C4-2B (cell line): ENCODE measurements at regions not wholly inside any gene's neighbourhood (a gene's known extent, or its start where the extent isn't known, plus 50 kb on each side); places are given as distances from the start of the nearest gene placed in this dataset.
A peak's percentile ranks its signal among the peaks of the same experiment; 100 is the strongest.
"Not testable (repeated sequence)": the region's sequence is repeated elsewhere in the genome, so short reads cannot be mapped to it uniquely, and the experiment has no call there.

ENCODE experiments used
- H3K27ac ChIP-seq: fragments of 450-650 bp; 2 replicates; pipeline ENCODE4 v1.5.1; 2017
- CTCF ChIP-seq: fragments of 450-650 bp; conservative IDR thresholded peaks from 2 replicates; pipeline ENCODE4 v1.5.1; 2017; ENCODE audit warnings: mild to moderate bottlenecking
- ZFX ChIP-seq: fragments of 450-650 bp; IDR thresholded peaks from 2 replicates; pipeline ENCODE4 v1.6.1; 2017

GRCh38 chr10:37525410-37525809 lies 332.0 kb downstream of the ZNF248 start:
- H3K27ac ChIP-seq: not testable (repeated sequence)
- peak; percentile 76 for TF ChIP-seq CTCF

- TF ChIP-seq ZFX (no peak), CTCF (no peak)
- H3K27ac ChIP-seq: no peak overlapping the region
Measured at GRCh38 chr10:37520488-37520887, 336.9 kb downstream of the ZNF248 start.

- H3K27ac ChIP-seq: not testable (repeated sequence)
Measured at GRCh38 chr10:37510520-37510919, 346.9 kb downstream of the ZNF248 start.

GRCh38 chr10:37496061-37496460 lies 361.3 kb downstream of the ZNF248 start:
- no peak overlapping the region for H3K27ac ChIP-seq
- TF ChIP-seq ZFX: no peak
- TF ChIP-seq CTCF: no peak

- H3K27ac ChIP-seq: no peak overlapping the region
- peak; percentile 78 for TF ChIP-seq CTCF
- no peak for TF ChIP-seq ZFX
Measured at GRCh38 chr10:37495415-37495814, 362.0 kb downstream of the ZNF248 start.

- H3K27ac ChIP-seq: not testable (repeated sequence)
Measured at GRCh38 chr10:37493185-37493796, 364.1 kb downstream of the ZNF248 start.

- TF ChIP-seq CTCF (no peak), ZFX (no peak)
- H3K27ac ChIP-seq: no peak overlapping the region
Measured at GRCh38 chr10:37490266-37490665, 364.9 kb downstream of the ANKRD30A start.

- no peak overlapping the region for H3K27ac ChIP-seq
- TF ChIP-seq ZFX (no peak), CTCF (no peak)
Measured at GRCh38 chr10:37489658-37490003, 364.2 kb downstream of the ANKRD30A start.
